Hepatic stellate cell (primary cell): ENCODE measurements at regions not wholly inside any gene's neighbourhood (a gene's known extent, or its start where the extent isn't known, plus 50 kb on each side); places are given as distances from the start of the nearest gene placed in this dataset.
A peak's percentile ranks its signal among the peaks of the same experiment; 100 is the strongest.

Experiments
- DNase-seq: peaks from one replicate; pipeline ENCODE4 v3.0.0; 2011; ENCODE audit warnings: low spot score

- DNase-seq: no peak
Measured at GRCh38 chr15:37876900-37877299, 57.5 kb upstream of the TMCO5A start.

- peak; percentile 2 for DNase-seq
Measured at GRCh38 chr15:37877851-37878741, 56.3 kb upstream of the TMCO5A start.

- DNase-seq: no peak
Measured at GRCh38 chr15:37880009-37880834, 54.2 kb upstream of the TMCO5A start.

- DNase-seq: no peak
Measured at GRCh38 chr15:37880835-37881153, 53.6 kb upstream of the TMCO5A start.

- no peak for DNase-seq
Measured at GRCh38 chr15:37881237-37882013, 53.0 kb upstream of the TMCO5A start.

- no peak for DNase-seq
Measured at GRCh38 chr15:37882640-37883039, 51.8 kb upstream of the TMCO5A start.
